GM19043 (cell line): ENCODE measurements at regions not wholly inside any gene's neighbourhood (a gene's known extent, or its start where the extent isn't known, plus 50 kb on each side); places are given as distances from the start of the nearest gene placed in this dataset.

Experiments used
- ATAC-seq: cut with Tn5 transposase; IDR thresholded peaks from one replicate; pipeline ENCODE4 v1.9.1; 2021; ENCODE audit warnings: low read depth; ENCODE audit not compliant: unreplicated experiment

DNA sequence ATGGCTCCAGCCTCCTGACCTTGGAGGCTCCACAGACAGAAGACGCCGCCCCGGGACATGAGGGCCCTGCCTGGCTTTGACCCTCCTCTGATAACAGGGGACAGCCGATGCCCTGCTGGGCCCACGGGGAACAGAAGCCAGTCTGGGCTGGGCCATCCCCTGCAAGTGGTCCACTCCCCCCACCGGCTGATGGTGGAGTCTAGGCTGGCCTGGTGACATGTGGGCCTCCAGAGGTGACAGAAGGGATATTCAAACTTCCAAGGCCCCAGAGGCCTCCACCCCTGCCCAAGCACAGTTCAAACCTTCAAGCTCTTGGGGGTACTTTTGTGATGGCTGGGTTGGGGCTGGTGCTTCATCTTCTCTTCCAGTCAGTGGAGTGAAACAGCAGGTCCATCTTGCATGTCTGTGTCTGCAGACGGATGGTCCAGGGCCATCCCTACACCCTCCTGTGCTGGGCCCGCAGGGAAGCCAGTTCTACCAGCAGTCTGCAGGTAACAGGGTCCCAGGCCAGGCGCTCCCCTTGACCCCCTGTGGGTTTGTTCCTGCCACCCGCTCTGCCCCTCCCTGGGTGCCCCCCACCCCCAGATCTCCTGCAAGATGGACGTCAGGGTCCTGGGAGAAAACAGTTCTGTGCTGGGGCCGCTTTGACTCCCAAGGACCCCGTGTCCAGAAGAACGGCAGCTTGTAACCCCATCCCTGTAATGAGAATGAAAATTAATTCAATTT is 929.9 kb downstream of the BRD1 start:
- no peak for ATAC-seq

DNA sequence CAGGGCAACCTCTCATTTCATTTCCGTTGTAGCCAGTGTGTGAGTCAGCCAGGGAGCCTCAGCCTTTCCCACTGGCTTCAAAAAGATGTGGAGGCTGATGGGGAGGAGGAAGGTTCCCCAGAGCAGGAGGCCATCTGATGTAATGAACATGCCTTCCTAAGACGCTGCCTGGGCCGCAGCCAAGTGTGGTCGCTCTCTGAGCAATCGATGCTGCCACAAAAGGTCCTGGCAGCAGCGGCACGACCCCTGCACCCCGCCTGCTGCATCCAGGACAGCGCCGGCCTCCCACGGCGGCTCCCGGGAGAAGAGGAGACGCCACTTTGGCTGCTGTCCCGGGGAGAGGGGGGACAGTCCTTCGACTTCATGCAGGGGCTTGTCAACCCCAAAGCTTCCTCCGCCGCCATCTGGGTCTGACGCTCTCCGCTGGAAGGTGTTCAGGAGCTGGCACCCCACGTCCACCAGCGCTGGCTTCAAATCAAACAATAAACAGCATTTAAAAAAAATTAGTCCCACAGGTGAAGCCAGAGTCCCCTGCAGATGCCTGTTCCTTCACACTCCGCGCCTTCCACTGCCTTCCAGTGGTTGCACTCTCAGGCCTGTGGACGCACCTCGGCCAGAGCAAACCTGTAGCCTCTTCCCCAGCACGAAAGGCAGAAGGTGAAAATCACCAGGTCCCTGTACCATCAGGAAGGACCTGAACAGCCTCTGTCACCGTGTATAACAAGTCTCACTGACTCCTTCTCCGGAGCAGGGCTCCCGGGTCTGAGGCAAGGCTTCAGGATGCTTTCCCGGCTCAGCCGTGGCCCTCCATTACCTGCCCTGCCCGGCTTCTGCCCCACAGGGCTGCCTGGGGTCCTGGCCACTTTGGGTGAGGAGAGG is 930.7 kb downstream of the BRD1 start:
- no peak for ATAC-seq

DNA sequence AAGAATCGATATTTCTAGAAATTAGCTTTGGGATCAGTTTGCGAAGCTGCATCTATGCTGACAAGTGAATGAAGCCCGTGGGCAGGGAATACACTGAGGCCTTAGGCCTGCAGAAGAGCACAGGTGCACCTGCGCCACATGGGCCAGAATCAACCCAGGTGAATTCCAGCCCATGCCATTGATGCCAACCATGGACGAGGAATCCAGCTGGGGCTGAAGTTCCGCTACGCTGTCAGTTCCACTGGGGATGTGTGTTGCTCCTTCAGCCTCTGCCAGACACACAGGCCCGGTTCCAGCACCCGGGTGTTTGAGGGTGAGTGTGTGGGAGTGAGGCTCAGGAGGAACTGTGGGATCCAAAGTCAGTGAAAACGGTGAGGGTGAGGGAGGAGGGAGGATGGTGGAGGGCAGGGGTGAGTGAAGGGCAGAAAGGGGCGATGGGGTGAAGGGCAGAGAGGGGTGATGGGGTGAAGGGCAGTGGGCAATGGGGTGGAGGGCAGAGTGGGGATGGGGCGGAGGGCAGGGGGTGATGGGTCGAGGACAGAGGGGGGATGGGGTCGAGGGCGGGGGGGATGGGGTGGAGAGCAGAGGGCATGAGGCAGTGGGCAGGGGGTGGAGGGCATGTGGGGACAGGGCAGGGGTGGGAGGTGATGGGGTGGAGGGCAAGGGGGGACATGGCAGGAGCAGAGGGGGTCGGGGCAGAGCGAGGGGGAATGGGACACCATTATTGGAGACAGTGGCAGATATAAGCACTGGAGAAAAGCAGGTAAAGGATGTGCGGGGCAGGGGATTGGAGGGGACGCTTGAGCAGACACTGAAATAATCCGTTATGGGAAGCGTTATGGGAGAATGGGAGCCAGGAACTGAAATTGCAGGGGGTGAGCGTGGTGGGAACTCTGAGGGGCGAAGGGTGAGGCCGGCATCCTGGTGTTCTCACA is 931.6 kb downstream of the BRD1 start:
- no peak for ATAC-seq

DNA sequence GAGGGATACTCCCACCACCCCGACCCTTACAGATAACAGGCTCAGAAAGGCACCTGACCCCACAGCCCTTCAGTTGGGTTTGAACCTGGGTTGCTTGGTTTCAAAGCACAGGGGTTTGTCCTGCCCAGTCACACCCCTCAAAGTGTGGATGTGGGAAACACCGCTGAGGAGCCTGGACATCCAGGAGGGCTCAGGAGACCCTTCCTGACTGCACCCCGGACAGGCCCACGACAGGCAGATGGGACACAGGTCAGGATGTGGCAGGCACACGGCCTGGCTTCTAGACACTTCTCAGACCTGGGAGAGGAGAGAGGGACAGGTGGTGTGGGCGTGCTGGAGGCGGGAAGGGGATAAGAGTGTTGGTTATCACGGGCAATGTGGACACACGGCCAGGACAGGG is 932.3 kb downstream of the BRD1 start:
- no peak for ATAC-seq

DNA sequence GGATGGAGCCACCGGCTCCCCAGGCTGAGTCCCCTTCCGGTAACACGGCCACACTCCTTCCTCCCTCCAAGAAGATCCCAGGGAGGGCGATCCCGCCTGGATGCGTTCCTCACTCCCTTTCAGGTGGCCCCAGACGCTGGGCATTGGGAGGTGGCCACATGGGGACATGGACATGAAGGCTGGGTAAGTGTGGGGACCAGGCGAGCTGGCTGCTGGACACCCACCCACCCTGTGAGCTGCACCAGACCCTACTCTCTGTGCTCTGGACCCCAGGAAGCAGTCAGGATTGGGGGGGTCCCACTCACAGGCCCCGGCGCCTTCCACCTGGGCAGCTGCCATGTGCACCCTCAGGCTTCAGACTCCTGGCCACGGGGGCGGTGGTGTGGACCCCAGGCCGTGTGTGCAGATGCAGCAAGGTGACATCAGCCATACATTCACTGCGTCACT is 932.8 kb downstream of the BRD1 start:
- no peak for ATAC-seq

DNA sequence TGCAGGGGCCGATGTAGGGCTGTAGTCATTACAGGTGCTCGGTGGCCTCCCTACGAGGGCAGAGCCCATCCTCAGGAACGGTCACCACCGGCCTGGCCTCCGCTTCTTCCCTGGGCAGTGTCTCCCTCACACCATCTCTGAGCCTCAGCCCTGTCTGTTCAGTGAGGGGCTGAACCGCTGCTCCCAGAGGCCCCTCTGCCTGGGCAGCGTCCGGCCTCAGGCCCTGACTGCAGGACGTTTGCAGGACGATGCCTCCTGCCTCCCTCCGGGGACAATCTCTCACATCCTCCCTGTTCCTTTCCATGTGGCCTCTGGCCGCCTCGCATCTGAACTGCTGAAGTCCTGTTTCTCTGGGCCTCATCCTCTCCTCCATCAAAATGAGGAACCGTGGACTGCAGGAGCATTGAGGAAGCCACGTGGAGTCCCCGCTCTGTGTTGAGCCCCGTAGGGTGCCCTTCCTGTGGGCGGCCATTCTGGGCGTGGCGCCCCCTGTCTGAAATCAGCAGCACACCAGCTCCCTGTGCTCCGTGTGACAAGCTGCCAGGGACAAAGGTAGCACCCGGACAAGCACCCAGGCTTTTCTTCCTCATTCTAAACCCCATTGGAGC is 933.5 kb downstream of the BRD1 start:
- ATAC-seq = no peak

DNA sequence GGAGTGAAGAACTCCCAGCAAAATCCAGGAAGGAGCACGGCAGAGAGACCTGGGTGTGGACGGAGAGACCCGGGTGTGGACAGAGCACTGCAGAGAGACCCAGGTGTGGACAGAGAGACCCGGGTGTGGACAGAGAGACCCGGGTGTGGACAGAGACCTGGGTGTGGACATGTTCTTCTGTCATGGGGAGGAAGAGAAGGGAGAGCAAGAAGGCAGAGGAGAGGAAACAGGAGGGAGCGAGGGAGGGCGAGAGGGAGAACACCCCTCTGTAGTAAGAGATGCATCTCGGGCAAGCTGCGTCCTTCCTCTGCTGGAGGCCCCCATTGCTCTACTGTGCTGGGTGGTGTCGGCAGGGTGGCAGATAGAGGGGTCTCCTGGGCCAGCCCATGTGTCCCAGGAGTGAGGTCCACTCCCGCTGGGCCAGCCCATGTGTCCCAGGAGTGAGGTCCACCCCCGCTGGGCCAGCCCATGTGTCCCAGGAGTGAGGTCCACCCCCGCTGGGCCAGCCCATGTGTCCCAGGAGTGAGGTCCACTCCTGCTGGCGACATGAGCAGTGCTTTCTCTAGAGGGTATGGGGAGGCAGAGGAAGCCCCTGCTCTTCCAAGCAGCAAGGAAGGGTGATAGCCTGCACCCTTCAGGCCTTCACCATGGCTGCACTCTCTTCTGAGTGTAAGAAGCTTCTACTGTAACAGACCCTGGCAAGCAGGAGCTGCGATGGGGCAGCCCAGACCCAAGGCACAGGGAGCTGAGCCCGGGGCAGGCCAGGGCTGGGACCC is 934.2 kb downstream of the BRD1 start:
- no peak for ATAC-seq

DNA sequence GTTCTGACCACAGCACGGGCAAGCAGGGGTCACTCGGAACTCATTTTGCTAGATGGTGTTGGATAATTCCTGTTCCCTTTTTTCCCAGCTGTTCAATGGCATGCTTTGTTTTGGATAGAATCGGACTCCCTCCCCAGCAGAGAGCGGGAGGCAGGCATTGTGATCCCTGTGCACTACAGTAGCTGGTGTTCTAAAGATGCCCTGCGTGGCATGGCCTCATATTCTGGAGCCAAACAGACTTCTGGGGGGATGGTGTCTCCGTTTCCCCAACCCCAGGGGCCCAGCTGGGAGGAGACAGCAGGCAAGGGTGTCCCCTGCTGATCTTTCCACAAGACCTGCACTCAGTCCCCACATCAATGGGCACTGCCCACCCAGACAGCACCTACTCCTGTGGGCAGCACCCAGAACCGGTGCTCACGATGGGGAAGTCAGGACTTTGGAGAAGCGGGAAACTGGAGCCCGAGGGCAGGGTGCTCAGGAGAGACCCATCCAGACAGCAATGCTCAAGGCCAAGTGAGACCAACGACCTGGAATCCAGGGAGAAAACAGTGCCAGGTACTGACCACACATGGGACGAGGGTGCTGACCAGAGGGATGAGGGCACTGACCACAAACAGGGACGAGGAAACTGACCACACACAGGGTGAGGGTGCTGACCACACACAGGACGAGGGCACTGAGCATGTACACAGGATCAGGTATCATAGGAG is 934.9 kb downstream of the BRD1 start:
- ATAC-seq = no peak

DNA sequence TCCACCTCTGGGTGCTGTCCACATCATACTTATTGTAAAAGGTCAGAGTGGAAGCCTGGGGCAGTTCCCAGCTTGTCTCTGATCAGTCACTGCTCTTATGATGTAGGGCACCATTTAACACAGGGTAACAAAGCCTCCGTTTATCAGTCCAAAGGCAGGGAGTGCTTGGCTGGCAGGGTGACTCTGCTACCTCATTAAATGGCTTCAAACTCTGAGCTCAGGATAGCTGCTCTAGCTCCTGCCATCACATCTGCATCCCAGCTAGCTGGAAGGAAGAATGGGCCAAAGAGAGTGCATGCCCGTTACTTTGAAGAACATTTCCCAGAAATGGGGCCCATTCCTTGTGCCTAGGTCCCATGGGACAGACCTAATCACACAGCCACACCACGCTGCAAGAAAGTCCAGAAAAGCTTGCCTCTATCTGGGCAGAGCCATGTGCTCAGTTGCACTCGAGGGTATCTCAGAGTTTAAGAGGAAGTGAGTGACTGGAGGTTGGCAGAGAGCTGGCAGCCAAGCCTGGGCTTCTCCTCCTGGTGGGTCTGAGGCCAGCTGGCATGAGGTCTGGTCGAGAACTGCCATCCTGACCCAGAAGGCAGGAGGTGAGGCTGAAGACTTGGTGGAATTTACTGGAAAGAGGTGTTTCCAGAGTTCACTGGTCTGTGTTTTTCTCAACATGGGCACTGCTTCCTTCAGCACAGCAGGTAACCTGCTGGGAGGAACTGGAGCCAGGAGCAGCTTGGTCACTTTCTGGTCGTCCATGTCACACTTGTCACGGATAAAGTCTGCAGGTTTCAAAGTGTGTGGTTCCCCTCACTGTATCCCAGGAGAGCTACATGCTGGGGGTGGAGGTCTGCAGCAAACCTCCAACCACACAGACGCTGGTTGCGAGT is 935.7 kb downstream of the BRD1 start:
- no peak for ATAC-seq

DNA sequence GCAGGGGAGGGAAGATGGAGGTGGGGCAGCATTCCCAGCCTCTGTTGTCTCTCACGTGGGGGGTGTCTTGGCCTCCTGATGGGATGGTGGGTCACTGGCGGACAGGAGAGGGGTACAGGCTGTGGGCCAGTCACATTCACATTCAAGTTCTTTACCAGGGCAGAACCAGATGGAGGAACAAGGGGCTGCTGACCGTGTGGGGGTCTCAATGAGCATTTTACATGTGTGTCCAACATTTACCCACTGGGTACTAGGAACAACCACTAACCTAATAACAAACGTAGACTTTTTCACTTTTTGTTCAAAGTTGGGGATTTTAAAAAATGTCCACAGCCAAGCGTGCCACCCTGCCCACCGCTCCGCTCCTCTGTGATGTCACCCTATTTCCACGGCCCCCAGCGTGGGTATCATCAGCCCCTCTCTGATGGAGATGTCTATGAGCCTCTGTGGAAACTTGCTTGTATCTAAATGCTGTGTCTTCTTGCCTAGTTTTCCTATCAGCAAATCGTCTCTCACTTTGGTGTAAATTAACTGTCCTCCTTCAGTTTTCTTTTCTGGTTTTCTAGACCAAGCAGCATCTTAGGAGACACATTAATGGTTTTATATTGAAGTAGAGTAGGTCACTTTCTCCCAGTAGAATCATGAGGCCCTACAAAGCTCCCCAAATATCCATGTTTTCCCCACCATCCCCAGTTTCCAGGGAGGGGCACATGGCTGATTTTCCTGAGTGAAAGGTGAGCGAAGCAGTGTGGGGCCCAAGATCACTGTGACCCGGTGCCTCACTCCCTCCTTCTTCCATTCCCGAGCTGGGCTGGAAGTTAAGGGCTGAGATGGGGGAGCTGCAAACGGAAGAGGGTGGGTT is 936.7 kb downstream of the BRD1 start:
- no peak for ATAC-seq

DNA sequence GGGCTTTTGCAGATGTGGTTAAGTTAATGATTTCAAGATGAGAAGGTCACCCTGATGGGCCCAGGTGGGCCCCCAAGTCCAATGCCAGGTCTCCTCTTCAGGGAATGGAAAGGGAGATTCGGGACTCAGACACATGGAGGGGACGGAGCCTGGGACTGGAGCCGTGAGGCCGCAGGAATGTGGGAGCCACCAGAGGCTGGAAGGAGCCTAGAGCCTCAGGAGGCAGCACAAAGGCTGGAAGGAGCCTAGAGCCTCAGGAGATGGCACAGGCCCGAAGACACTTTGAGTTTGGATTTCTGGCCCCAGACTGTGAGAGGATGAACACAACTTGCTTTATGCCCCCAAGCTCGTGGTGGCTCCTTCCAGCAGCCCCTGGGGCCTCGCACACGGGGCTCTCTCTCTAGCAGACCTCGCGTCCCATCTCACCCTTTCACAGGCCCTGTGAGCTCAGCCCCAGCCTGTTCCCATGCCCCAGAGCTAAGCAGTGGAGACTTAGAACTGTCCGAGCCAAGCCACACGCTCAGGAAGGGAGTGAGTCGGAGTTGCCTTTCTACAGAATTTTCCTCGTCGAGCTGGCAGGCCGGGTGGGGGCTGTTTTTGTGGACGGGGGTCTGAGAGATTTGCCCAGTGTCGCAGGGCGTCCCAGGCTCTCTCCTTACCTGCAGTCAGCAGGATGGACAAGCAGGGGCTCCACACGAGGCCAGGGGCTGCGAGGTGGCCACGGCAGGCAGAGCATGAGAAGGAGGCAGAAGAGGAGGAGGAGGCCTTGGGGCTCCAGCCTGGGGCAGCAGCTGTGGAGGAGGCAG is 937.6 kb downstream of the BRD1 start:
- ATAC-seq = no peak

DNA sequence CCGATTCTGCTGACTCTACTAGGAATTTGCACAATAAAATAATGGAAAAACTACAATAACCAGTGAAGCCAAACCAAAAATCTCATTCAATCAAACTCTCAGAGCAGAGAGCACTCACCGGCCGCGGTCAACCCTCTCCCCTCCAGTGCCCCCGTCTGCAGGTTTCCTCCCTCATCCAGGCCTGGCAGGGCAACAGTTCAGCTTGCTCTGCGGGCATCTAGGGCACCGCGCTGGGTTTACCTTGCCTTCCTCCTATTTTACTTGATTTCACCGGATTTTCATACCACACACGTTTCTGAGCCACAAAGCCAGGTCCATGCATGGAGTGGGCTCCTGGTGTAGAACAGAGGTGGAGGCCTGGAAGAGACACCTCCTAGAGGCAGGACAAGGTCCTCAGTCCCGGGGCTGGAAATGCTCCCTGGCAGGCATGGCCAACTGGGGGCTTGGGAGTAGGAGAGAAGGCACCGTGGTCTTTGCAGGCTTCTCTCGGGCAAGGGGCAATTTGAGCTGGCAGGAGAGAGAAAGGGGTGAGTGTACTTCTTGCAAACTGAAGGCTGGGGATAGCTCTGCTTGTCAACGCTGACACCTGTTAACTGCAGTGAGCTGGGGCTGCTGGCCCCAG is 938.4 kb downstream of the BRD1 start:
- ATAC-seq = no peak

DNA sequence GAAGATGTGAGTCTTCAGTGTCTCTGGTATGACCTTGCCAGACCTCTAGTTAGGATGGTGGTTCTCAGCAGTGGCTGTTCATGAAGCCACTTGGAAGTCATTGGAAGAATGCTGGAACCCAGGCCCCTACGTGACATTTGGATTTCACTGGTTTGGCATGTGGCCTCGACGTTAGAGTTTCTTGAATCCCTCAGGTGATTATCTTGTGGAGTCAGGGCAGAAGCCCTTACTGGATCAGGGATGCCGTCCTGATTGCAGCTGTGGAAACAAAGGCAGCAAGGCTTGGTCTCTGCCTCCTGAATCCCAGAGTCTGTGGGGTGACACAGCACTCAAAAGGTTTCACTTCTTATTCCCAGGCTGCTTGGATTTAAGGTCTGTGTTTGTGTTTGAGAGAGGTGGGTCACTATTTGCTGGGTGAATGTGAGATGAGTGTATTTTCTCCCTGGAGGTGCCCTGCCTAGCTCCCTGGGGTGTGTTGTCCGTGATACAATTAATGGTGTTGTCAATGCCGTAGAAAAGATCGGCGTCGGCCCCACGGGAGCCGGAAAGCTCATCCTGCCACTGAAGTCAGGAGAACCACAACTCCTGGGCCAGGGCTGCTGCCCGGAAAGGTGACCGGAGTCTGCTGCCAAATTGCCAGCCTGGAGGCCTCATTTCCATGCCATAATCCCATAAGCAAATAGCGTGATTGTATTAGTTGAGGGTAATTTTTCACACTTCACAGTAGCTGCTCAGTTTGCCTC is 939.0 kb downstream of the BRD1 start:
- ATAC-seq = no peak

DNA sequence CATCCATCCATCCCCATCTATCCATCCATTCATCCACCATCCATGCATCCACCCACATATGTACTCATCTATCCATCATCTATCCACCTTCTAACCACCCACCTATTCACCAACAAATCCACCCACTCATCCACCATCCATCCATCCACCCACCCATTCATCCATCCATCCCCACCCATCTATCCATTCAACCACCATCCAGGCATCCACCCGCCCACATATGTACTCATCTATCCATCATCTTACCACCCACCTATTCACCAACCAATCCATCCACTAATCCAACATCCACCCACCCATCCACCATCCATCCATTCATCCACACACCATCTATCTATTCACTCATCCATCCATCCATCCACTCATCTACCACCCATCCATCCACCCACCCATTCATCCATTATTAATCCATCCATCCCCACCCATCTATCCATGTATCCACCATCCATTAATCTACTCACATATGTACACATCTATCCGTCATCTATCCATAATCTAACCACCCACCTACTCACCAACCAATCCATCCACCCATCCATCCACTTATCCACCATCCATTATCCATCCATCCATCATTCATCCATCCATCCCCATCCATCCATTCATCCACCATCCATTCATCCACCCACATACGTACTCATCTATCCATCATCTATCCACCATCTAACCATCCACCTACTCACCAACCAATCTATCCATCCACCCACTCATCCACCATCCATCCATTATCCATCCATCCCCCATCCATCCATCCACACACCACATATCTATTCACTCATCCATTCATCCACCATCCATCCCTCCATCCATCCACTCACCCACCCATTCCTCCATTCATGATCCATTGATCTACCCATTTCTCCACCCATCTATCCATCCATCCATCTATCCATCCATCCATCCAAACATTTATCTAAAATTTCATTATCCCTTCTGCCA is 940.0 kb downstream of the BRD1 start:
- no peak for ATAC-seq
